ENCODE measurements at regions not wholly inside any gene's neighbourhood (a gene's known extent, or its start where the extent isn't known, plus 50 kb on each side); places are given as distances from the start of the nearest gene placed in this dataset.

DNA sequence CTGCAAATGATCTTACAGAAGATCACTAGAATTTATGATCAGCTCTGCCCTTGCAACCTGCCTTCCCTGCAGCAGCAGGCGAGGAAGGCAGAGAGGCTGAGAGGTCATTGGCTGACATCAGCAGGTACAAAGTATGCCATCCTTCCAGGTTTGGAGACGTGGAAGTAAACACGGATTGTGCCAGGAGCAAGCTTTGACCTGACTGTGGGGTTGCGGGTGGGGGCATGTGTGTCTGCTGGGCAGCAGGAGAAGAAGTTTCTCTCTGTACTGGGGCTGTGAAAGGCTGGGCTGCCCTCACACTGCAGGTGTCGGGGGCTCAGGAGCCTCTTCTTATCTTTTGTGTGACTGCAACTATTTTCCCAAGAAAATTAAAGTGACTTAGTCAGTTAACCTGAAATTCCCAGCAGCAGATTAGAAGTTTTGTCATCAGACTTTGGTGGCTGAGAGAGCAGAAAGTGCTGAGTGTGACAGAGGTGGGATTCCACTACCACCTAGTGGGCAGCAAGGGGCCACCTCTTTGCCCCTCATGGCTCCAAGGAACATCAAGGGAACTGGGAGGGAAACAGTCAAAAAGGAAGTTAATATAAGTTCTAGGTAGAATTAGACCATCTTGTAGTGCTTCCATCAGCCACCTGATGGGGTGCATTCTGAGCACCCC is 565.9 kb downstream of the ETS1 start:
- TF ChIP-seq YY1 (IDR thresholded peaks at IDR 0.05; ENCODE audit: insufficient read depth, insufficient read length): no peak
- no peak for TF ChIP-seq SUZ12 (IDR thresholded peaks at IDR 0.05; ENCODE audit: extremely low read depth, insufficient read depth, insufficient read length)
- no peak for TF ChIP-seq ZNF274 (IDR thresholded peaks at IDR 0.05; ENCODE audit: low read depth, low read length)
- H3K27me3 ChIP-seq (ENCODE audit: insufficient read depth, insufficient read length): no peaks in the 10 kb centered on the region
- DNase-seq (ENCODE audit: low read depth, low spot score): peak; percentile 38
- H3K4me3 ChIP-seq (ENCODE audit: insufficient read length, low read depth): no peak overlapping the region
- no peaks in the 10 kb centered on the region for H3K36me3 ChIP-seq (ENCODE audit: insufficient read depth, insufficient read length, low read length)
- no peaks in the 10 kb centered on the region for H3K4me1 ChIP-seq (ENCODE audit: insufficient read depth, insufficient read length)
- H3K9ac ChIP-seq (ENCODE audit: insufficient read length, low read depth): no peak overlapping the region
- H3K9me3 ChIP-seq (ENCODE audit: insufficient read depth, low read length): no peaks in the 10 kb centered on the region

GRCh38 chr11:128018692-128019091 is 568.7 kb downstream of the ETS1 start:
- no peak for DNase-seq (ENCODE audit: low read depth, low spot score)
- TF ChIP-seq ZNF274 (IDR thresholded peaks at IDR 0.05; ENCODE audit: low read depth, low read length): no peak
- TF ChIP-seq YY1 (IDR thresholded peaks at IDR 0.05; ENCODE audit: insufficient read depth, insufficient read length): no peak
- TF ChIP-seq SUZ12 (IDR thresholded peaks at IDR 0.05; ENCODE audit: extremely low read depth, insufficient read depth, insufficient read length): no peak
- H3K27me3 ChIP-seq (ENCODE audit: insufficient read depth, insufficient read length): no peaks in the 10 kb centered on the region
- H3K9me3 ChIP-seq (ENCODE audit: insufficient read depth, low read length): no peaks in the 10 kb centered on the region
- H3K9ac ChIP-seq (ENCODE audit: insufficient read length, low read depth): no peak overlapping the region
- H3K4me1 ChIP-seq (ENCODE audit: insufficient read depth, insufficient read length): no peaks in the 10 kb centered on the region
- no peak overlapping the region for H3K4me3 ChIP-seq (ENCODE audit: insufficient read length, low read depth)
- no peaks in the 10 kb centered on the region for H3K36me3 ChIP-seq (ENCODE audit: insufficient read depth, insufficient read length, low read length)

DNA sequence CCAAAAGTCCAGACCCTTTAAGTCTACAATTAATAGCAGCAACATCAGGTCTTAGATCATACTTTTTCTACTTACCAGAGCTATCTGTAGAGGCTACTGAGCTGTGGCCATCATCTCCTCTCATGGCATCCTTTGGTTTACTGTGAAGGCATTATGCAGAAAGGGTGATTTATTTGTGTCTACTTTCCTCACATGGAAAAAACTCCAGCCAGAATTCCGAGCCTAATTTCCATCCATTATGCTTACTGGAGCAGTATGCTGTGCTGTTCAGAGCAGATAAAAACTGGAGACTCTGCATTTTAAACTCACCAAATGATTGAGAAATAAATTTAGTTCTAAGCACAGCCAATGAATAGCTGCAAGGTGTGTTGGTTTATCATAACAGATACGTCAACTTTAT is 581.8 kb downstream of the ETS1 start:
- Histone ChIP-seq H3K36me3 (ENCODE audit: insufficient read depth, insufficient read length, low read length) (no peaks in the 10 kb centered on the region), H3K4me1 (ENCODE audit: insufficient read depth, insufficient read length) (no peaks in the 10 kb centered on the region), H3K9me3 (ENCODE audit: insufficient read depth, low read length) (no peaks in the 10 kb centered on the region), H3K9ac (ENCODE audit: insufficient read length, low read depth) (no peak overlapping the region), H3K27me3 (ENCODE audit: insufficient read depth, insufficient read length) (no peaks in the 10 kb centered on the region), H3K4me3 (ENCODE audit: insufficient read length, low read depth) (no peak overlapping the region)
- DNase-seq (ENCODE audit: low read depth, low spot score): no peak
- no peak for TF ChIP-seq YY1 (IDR thresholded peaks at IDR 0.05; ENCODE audit: insufficient read depth, insufficient read length)
- TF ChIP-seq ZNF274 (IDR thresholded peaks at IDR 0.05; ENCODE audit: low read depth, low read length): no peak
- no peak for TF ChIP-seq SUZ12 (IDR thresholded peaks at IDR 0.05; ENCODE audit: extremely low read depth, insufficient read depth, insufficient read length)

GRCh38 chr11:127998421-127998820 is 588.9 kb downstream of the ETS1 start:
- no peaks in the 10 kb centered on the region for H3K4me1 ChIP-seq (ENCODE audit: insufficient read depth, insufficient read length)
- TF ChIP-seq YY1 (IDR thresholded peaks at IDR 0.05; ENCODE audit: insufficient read depth, insufficient read length): no peak
- TF ChIP-seq ZNF274 (IDR thresholded peaks at IDR 0.05; ENCODE audit: low read depth, low read length): no peak
- no peak for TF ChIP-seq SUZ12 (IDR thresholded peaks at IDR 0.05; ENCODE audit: extremely low read depth, insufficient read depth, insufficient read length)
- H3K9ac ChIP-seq (ENCODE audit: insufficient read length, low read depth): no peak overlapping the region
- H3K4me3 ChIP-seq (ENCODE audit: insufficient read length, low read depth): no peak overlapping the region
- no peak for DNase-seq (ENCODE audit: low read depth, low spot score)
- H3K27me3 ChIP-seq (ENCODE audit: insufficient read depth, insufficient read length): no peaks in the 10 kb centered on the region
- no peaks in the 10 kb centered on the region for H3K9me3 ChIP-seq (ENCODE audit: insufficient read depth, low read length)
- H3K36me3 ChIP-seq (ENCODE audit: insufficient read depth, insufficient read length, low read length): no peaks in the 10 kb centered on the region

- no peak for DNase-seq (ENCODE audit: low read depth, low spot score)
- TF ChIP-seq YY1 (IDR thresholded peaks at IDR 0.05; ENCODE audit: insufficient read depth, insufficient read length) (no peak), SUZ12 (IDR thresholded peaks at IDR 0.05; ENCODE audit: extremely low read depth, insufficient read depth, insufficient read length) (no peak), ZNF274 (IDR thresholded peaks at IDR 0.05; ENCODE audit: low read depth, low read length) (no peak)
- Histone ChIP-seq H3K27me3 (ENCODE audit: insufficient read depth, insufficient read length) (no peaks in the 10 kb centered on the region), H3K4me1 (ENCODE audit: insufficient read depth, insufficient read length) (no peaks in the 10 kb centered on the region), H3K36me3 (ENCODE audit: insufficient read depth, insufficient read length, low read length) (no peaks in the 10 kb centered on the region), H3K4me3 (ENCODE audit: insufficient read length, low read depth) (no peak overlapping the region), H3K9me3 (ENCODE audit: insufficient read depth, low read length) (no peaks in the 10 kb centered on the region), H3K9ac (ENCODE audit: insufficient read length, low read depth) (no peak overlapping the region)
These were observed 589.8 kb downstream of the ETS1 start for GRCh38 chr11:127997594-127997993.

GRCh38 chr11:127996825-127997224 is 590.5 kb downstream of the ETS1 start:
- Histone ChIP-seq H3K4me3 (ENCODE audit: insufficient read length, low read depth) (no peak overlapping the region), H3K9ac (ENCODE audit: insufficient read length, low read depth) (no peak overlapping the region), H3K36me3 (ENCODE audit: insufficient read depth, insufficient read length, low read length) (no peaks in the 10 kb centered on the region), H3K27me3 (ENCODE audit: insufficient read depth, insufficient read length) (no peaks in the 10 kb centered on the region), H3K4me1 (ENCODE audit: insufficient read depth, insufficient read length) (no peaks in the 10 kb centered on the region), H3K9me3 (ENCODE audit: insufficient read depth, low read length) (no peaks in the 10 kb centered on the region)
- DNase-seq (ENCODE audit: low read depth, low spot score): no peak
- TF ChIP-seq SUZ12 (IDR thresholded peaks at IDR 0.05; ENCODE audit: extremely low read depth, insufficient read depth, insufficient read length): no peak
- TF ChIP-seq YY1 (IDR thresholded peaks at IDR 0.05; ENCODE audit: insufficient read depth, insufficient read length): no peak
- no peak for TF ChIP-seq ZNF274 (IDR thresholded peaks at IDR 0.05; ENCODE audit: low read depth, low read length)

DNA sequence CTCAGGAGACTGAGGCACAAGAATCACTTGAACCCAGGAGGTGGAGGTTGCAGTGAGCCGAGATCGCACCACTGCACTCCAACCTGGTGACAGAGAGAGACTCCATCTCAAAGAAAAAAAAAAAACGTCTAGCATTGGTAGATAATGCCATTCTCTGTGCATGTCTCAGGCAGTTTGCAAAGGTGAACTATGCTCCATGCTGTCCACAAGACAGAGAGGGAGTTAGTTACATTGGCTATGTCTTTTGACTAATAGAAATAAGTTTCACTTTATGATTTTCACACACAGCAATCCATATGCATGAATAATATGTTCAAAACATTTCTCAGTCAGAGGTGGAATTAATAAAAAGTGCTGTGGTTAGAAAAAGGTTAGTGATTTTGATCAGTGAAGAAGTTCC is 591.4 kb downstream of the ETS1 start:
- no peaks in the 10 kb centered on the region for H3K36me3 ChIP-seq (ENCODE audit: insufficient read depth, insufficient read length, low read length)
- no peak overlapping the region for H3K9ac ChIP-seq (ENCODE audit: insufficient read length, low read depth)
- H3K4me1 ChIP-seq (ENCODE audit: insufficient read depth, insufficient read length): no peaks in the 10 kb centered on the region
- no peaks in the 10 kb centered on the region for H3K27me3 ChIP-seq (ENCODE audit: insufficient read depth, insufficient read length)
- no peak overlapping the region for H3K4me3 ChIP-seq (ENCODE audit: insufficient read length, low read depth)
- no peaks in the 10 kb centered on the region for H3K9me3 ChIP-seq (ENCODE audit: insufficient read depth, low read length)
- no peak for DNase-seq (ENCODE audit: low read depth, low spot score)
- TF ChIP-seq ZNF274 (IDR thresholded peaks at IDR 0.05; ENCODE audit: low read depth, low read length) (no peak), YY1 (IDR thresholded peaks at IDR 0.05; ENCODE audit: insufficient read depth, insufficient read length) (no peak), SUZ12 (IDR thresholded peaks at IDR 0.05; ENCODE audit: extremely low read depth, insufficient read depth, insufficient read length) (no peak)
